T-helper 17 cell (primary cell): ENCODE measurements at regions not wholly inside any gene's neighbourhood (a gene's known extent, or its start where the extent isn't known, plus 50 kb on each side); places are given as distances from the start of the nearest gene placed in this dataset.

ENCODE experiments used
- ATAC-seq: fragments of 150-1000 bp; cut with Tn5 transposase; 2 replicates; pipeline ENCODE4 v1.10.0; 2021; ENCODE audit warnings: mild to moderate bottlenecking, moderate library complexity
- DNase-seq, 3 donors: peaks; one replicate each; pipeline versions ENCODE4 v3.0.0 to v3.0.0-alpha.2; 2020 to 2021
- H3K9me3 ChIP-seq: one replicate; pipeline ENCODE4 v1.7.0; 2013; ENCODE audit warnings: low read length, mild to moderate bottlenecking; ENCODE audit not compliant: control insufficient read depth, poor library complexity, severe bottlenecking
- H3K27ac Mint-ChIP-seq: one replicate; pipeline ENCODE4 v1.8.0; 2022; ENCODE audit warnings: mild to moderate bottlenecking, moderate library complexity, mixed read lengths
- H3K27me3 Mint-ChIP-seq: one replicate; pipeline ENCODE4 v1.8.0; 2022; ENCODE audit warnings: mixed read lengths
- H3K36me3 Mint-ChIP-seq: one replicate; pipeline ENCODE4 v1.8.0; 2022; ENCODE audit warnings: low read depth, mixed read lengths
- H3K4me1 Mint-ChIP-seq: one replicate; pipeline ENCODE4 v1.8.0; 2022; ENCODE audit warnings: mild to moderate bottlenecking, mixed read lengths
- H3K4me3 Mint-ChIP-seq: one replicate; pipeline ENCODE4 v1.8.0; 2022; ENCODE audit warnings: mild to moderate bottlenecking, moderate library complexity, mixed read lengths

DNA sequence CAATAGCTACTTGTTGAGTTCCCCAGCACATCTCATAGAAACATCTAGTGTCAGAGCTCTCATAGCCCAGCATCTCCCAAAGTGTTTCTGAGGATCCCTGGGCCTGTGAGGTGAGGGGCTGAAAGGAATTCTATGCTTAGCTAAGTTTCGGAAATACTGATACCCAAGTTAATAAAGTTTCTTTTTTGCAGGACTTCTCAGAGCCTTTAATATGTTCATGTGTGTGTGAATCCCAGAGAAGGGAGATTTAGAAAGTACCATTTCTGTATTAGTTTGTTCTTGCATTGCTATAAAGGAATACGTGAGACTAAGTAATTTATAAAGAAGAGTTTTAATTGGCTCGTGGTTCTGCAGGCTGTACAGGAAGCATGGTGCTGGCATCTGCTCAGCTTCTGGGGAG lies 211.2 kb downstream of the TSN start:
- Mint-ChIP-seq H3K4me3 (no peak overlapping the region), H3K36me3 (no peaks in the 10 kb centered on the region), H3K27ac (no peak overlapping the region), H3K4me1 (peaks cover 5% of the 10 kb centered on the region), H3K27me3 (peaks cover 56% of the 10 kb centered on the region)
- DNase-seq (no peak), ATAC-seq (no peak)
- no peaks in the 10 kb centered on the region for H3K9me3 ChIP-seq

DNA sequence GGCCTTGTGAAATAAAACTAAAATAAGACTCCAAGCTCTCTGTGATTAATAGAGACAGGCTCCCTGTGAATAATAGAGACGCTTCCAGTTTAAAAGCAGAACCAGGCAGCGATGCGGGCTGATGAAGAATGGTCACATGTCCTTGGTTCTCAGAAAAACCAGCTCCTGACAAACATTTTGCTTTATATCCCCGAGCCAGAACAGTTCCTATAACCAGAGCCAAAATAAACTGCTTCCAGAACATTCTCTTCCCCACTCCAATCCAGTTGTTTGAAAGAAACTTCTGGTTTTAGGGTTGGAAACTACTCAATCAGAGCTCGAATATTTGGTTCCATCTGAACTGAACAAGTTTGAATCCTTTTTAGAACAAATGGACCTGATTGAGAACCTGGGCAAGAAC lies 213.7 kb downstream of the TSN start:
- Mint-ChIP-seq H3K36me3 (no peaks in the 10 kb centered on the region), H3K27me3 (peaks cover 47% of the 10 kb centered on the region), H3K4me3 (no peak overlapping the region), H3K4me1 (peaks cover 5% of the 10 kb centered on the region), H3K27ac (no peak overlapping the region)
- H3K9me3 ChIP-seq: no peaks in the 10 kb centered on the region
- DNase-seq: no peak
- ATAC-seq: no peak

DNA sequence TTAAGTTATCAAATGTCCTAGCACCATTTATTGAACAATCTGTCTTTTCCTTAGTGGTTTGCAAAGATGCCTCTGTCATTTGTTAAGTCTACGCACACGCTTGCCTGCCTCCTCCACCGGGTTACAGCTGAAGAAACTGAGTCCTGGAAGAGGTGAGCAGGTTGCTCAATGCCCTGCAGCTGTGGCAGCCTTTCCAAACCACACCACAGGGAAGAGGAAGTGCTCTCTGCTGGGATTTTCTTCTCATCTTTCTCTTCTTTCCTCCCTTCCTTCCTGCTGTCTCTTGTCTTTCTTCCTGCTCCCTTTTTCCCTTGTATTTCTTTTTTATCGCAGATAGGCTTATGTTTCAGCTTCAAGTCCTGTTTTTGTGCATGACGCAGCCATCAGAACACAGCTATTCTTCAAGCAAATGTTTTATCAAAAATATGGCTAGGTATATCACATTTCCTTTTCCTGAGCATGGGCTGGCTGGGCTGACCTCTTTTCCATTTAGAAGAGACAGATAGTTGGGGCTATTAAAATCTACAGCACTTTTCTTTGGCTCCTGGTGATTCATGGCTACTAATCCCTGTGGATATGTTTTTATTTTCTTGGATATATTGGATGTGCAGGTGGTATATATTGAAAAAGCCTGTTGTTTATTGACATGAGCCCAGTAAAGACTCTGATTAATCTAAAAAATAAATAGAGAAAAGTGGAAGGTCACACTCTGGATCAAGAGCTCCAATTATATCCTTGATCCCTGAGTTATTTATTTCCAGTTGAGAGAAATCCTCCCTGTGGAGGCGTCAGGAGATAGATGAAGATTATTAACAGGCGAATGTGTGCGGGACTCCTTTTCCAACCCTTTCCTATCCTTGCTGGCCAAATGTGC lies 214.6 kb downstream of the TSN start:
- Mint-ChIP-seq H3K27me3 (peaks cover 47% of the 10 kb centered on the region), H3K27ac (peak overlapping the region; percentile 29), H3K36me3 (no peaks in the 10 kb centered on the region), H3K4me1 (peaks cover 6% of the 10 kb centered on the region), H3K4me3 (no peak overlapping the region)
- DNase-seq (no peak), ATAC-seq (no peak)
- H3K9me3 ChIP-seq: no peaks in the 10 kb centered on the region

DNA sequence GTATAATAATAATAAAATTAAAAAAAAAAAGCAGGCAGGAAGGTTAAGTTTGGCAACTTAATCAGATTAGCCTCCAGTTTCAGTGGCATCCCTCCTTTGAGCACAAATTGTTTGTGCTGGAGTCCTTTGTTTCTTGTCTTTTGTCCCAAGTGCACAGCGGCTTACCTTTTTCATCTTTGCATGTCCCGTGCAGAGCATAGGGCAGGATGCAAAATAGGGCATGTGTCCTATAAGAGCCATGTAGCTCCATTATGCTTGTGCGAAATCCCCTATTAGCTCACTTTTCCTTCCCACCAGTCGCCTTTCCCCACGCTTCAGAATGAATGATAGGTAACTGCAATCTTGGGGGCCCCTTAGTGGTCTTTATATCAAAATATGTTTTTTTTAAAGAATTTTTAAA lies 216.8 kb downstream of the TSN start:
- H3K36me3 Mint-ChIP-seq: no peaks in the 10 kb centered on the region
- ATAC-seq (no peak), DNase-seq (no peak)
- H3K9me3 ChIP-seq: no peaks in the 10 kb centered on the region
- H3K27ac Mint-ChIP-seq: no peak overlapping the region
- H3K4me3 Mint-ChIP-seq: no peak overlapping the region
- peaks cover 39% of the 10 kb centered on the region for H3K27me3 Mint-ChIP-seq
- peaks cover 17% of the 10 kb centered on the region for H3K4me1 Mint-ChIP-seq

DNA sequence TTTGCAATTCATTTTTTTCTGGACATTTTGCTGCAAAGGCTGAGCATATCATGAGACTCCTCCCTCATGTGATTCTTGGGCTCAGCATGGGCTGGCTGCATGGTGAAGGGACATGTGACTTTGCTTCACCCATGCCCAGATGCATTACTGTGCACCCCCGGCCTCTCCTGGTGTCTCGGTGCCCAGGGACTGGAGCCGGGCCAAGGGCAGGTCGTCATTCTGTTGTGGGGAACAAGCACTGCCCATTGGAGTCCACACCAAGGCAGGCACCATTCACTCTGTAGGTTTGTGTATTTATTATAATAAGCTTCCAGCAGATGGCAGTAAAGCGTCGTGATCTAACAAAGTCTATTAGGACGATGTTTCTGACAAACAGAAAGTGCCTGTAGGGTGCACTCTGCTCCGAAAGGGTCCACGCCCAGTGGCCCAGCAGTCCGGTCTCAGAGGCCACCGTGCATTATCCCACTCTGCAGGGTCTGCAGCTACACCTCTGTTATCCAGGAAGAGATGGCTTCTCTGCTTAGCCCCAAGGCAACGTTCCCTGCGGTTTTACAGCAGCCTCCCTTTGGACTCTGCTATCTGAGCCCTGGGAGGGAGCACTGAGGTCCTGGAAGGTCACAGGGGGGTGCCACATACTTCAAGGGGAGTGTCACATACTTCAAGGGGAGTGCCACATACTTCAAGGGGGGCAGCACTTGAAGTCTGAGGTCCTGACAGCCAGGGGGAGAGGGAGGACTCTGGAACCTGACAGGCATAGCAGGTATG lies 219.6 kb downstream of the TSN start:
- DNase-seq: peak in 2 of 3 donors; percentile 12 to 17
- H3K27me3 Mint-ChIP-seq: peaks cover 22% of the 10 kb centered on the region
- no peaks in the 10 kb centered on the region for H3K36me3 Mint-ChIP-seq
- peaks cover 14% of the 10 kb centered on the region for H3K4me1 Mint-ChIP-seq
- H3K27ac Mint-ChIP-seq: peak overlapping the region; percentile 90
- peak overlapping the region; percentile 87 for H3K4me3 Mint-ChIP-seq
- H3K9me3 ChIP-seq: no peaks in the 10 kb centered on the region
- peak; percentile 91 for ATAC-seq

DNA sequence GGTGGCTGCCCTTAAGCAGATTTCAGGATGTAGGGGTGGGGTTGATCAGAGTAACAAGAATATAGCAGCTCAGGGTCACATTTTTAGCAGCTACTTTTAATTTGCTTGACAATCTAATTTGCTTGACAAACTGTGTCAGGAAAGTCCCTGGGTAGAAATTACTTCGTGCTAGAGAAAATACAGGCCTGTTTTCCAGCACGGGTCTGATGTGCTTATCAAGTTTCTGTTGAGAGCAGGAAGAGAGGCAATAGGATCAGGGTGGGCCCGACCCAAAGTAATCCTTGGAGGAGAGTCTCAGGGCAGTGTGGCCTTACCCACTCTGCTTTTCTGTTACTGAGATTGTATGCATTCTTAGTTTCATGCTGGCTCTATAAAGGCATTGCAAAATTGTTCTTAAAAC lies 221.5 kb downstream of the TSN start:
- Mint-ChIP-seq H3K4me3 (no peak overlapping the region), H3K27ac (no peak overlapping the region), H3K36me3 (no peaks in the 10 kb centered on the region), H3K27me3 (peaks cover 7% of the 10 kb centered on the region), H3K4me1 (peaks cover 14% of the 10 kb centered on the region)
- ATAC-seq (no peak), DNase-seq (no peak)
- no peaks in the 10 kb centered on the region for H3K9me3 ChIP-seq

DNA sequence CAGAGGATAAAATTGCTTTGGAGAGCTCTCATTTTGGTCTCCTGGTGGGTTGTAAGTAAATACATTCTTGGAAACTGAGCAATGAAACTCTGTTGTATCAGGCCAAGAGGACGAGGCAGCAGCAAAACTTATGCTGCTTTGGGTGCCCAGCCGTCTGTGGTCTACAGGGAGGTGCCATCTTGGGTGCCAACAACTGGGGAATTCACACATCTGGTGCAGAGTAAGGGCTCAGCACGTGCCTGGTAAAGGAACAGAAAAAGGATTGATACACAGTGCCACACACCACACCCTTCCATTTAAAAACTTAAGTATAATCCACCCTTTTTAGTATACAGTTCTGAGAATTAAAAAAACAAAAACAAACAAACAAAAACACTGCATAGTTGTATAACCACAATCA lies 221.9 kb downstream of the TSN start:
- peaks cover 14% of the 10 kb centered on the region for H3K4me1 Mint-ChIP-seq
- ATAC-seq (no peak), DNase-seq (no peak)
- no peaks in the 10 kb centered on the region for H3K9me3 ChIP-seq
- no peak overlapping the region for H3K4me3 Mint-ChIP-seq
- H3K27me3 Mint-ChIP-seq: peaks cover 10% of the 10 kb centered on the region
- no peaks in the 10 kb centered on the region for H3K36me3 Mint-ChIP-seq
- H3K27ac Mint-ChIP-seq: no peak overlapping the region

DNA sequence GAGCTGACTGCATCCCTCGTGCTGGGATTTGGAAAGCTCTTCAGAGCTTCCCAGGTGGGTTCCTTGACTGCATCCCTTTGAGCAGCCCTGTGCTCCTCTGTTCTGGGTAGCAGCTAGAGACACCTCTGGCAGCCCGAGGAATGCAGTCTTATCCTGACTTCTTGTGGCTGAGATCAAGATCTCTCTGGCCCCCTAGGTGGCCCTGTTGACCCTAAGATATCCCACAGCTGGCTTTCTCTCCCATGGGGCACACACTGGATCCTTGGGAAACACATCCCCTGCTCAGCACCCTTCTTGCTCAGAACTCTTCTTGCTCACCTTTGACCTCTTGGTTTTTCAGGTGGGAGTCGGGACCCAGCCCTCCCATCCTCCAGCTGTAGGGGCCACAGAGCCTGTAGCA lies 237.2 kb downstream of the TSN start:
- H3K9me3 ChIP-seq: no peaks in the 10 kb centered on the region
- H3K4me1 Mint-ChIP-seq: peaks cover 4% of the 10 kb centered on the region
- H3K36me3 Mint-ChIP-seq: no peaks in the 10 kb centered on the region
- DNase-seq: no peak
- peaks cover 72% of the 10 kb centered on the region for H3K27me3 Mint-ChIP-seq
- no peak overlapping the region for H3K4me3 Mint-ChIP-seq
- ATAC-seq: no peak
- H3K27ac Mint-ChIP-seq: no peak overlapping the region

DNA sequence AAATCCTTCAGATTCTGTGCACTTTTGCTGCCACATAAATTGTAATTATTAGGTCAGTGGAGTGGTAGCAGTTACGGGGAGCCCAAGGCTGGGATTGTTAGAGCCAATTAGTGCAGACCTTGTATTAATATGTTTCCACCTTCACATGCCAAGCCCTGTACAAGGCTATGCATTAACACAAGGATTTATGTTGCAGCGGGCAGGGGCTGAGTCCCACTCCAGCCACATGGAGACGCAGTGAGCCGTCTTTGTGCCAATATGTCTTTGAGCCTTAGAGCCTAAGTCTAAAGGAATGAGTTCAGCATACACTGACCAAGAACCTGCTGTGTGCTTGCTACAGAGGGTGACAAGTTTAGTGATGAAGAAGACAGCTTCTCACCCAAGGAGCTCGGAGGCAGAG lies 238.2 kb downstream of the TSN start:
- Mint-ChIP-seq H3K27ac (no peak overlapping the region), H3K27me3 (peaks cover 77% of the 10 kb centered on the region), H3K36me3 (no peaks in the 10 kb centered on the region), H3K4me3 (no peak overlapping the region), H3K4me1 (peaks cover 5% of the 10 kb centered on the region)
- DNase-seq: no peak
- ATAC-seq: no peak
- H3K9me3 ChIP-seq: no peaks in the 10 kb centered on the region

DNA sequence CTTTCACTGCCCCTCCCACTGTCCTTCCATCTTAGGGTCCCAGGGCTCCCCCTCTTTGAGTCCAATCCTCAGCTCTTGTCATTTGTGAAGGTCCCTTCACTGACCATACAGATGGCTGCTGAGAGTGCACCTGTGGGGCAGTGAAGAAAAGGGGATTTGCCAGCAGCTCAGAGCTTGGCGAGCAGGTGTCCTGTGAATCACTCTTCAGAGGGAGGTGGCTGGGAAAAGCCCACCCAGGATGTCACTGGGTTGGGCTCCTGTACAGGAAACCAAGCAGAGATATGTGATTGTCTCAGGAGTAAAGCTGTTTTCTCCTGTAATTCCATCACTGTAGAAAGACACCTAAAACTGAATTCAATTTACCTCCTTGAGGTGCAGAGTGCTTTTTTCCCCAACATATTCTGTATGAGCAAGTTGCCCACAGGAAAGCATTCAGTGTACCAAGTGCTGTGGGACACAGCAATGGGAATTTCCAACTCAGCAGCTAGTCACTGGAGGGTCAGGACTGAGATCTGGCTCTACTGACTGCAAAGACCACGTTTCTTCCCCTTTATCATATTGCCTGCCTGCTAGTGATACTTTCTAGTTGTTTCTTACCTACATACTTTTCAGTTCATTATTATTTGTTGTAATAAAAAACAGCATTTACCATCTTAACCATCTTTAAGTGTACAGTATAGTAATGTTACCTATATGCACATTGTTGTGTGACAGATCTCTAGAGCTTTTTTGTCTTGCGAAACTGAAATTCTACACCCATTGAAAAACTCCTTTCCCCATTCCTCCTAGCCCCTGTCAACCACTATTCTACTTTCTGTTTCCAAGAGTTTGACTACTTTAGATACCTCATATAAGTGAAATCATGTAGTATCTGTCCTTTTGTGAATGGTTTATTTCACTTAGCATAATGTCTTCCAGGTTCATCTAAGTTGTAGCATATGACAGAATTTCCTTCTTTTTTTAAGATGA lies 239.1 kb downstream of the TSN start:
- Mint-ChIP-seq H3K36me3 (no peaks in the 10 kb centered on the region), H3K27ac (no peak overlapping the region), H3K27me3 (peaks cover 77% of the 10 kb centered on the region), H3K4me3 (no peak overlapping the region), H3K4me1 (peaks cover 7% of the 10 kb centered on the region)
- ATAC-seq (no peak), DNase-seq (no peak)
- H3K9me3 ChIP-seq: no peaks in the 10 kb centered on the region

DNA sequence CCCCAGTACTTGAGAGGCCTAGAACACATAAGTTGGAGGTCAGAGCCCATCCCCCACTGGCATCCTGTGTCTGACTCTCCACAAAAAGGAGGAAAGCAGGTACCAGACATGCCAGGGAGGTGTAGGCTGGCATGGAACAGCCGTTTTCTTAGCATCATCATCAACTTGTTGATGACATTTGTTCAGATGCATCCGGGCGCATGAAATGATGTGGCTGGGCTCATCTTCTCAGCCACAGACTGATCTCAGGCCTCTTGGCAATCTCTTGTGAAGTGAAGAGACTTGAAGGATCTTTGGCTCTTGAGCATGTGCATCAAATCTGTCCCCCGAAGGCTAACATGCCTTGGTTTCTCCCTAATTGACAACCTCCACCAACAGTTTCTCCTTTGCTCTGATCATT lies 243.3 kb downstream of the TSN start:
- ATAC-seq: no peak
- DNase-seq: no peak
- H3K4me1 Mint-ChIP-seq: peaks cover 9% of the 10 kb centered on the region
- peaks cover 53% of the 10 kb centered on the region for H3K27me3 Mint-ChIP-seq
- no peak overlapping the region for H3K27ac Mint-ChIP-seq
- H3K4me3 Mint-ChIP-seq: no peak overlapping the region
- no peaks in the 10 kb centered on the region for H3K9me3 ChIP-seq
- no peaks in the 10 kb centered on the region for H3K36me3 Mint-ChIP-seq

DNA sequence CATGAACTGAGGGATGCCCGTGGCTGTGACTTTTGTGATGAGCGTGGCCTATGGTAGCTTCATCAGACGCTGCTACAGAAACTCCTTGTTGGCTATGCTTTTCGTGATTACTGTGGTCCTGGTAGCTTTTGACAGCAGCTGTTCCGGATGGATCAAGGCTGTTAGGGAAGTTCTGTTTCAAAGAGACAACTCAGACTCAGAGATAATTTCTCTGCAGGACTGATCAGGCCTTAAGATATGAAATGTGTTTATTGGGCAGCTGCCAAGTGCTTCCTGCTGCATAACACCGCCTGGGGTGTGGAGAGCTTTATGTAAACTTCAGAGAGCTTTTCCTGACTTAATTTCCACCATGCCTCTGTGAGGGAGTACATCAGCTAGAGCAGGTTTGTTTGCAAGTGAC lies 243.8 kb downstream of the TSN start:
- Mint-ChIP-seq H3K4me1 (peaks cover 9% of the 10 kb centered on the region), H3K36me3 (no peaks in the 10 kb centered on the region), H3K4me3 (no peak overlapping the region), H3K27me3 (peaks cover 47% of the 10 kb centered on the region), H3K27ac (no peak overlapping the region)
- no peaks in the 10 kb centered on the region for H3K9me3 ChIP-seq
- ATAC-seq: no peak
- DNase-seq: no peak
